Prostate gland (tissue), 2 donors: ENCODE measurements at regions not wholly inside any gene's neighbourhood (a gene's known extent, or its start where the extent isn't known, plus 50 kb on each side); places are given as distances from the start of the nearest gene placed in this dataset.

ENCODE experiments used
- POLR2A ChIP-seq: fragments of 450-650 bp; IDR thresholded peaks from one replicate; pipeline ENCODE4 v1.6.1; 2016; ENCODE audit warnings: antibody characterized with exemption, mild to moderate bottlenecking
- POLR2AphosphoS5 ChIP-seq: sonication (generic); formaldehyde crosslinking; IDR thresholded peaks from one replicate; pipeline ENCODE4 v1.6.1; 2017; ENCODE audit warnings: antibody characterized with exemption
- TF ChIP-seq, protein P1 (sequence below), 4 experiments: fragments of 200-600 bp in 2 of 4; fragments of 450-650 bp in 2 of 4; sonication (generic) in 2 of 4; IDR thresholded peaks; 1 replicate in 3 of 4; 2 replicates in 1 of 4; pipeline ENCODE4 v1.5.1; 2016 to 2019; ENCODE audit warnings: antibody characterized with exemption in 4 of 4, mild to moderate bottlenecking in 2 of 4, moderate library complexity in 2 of 4

DNA sequence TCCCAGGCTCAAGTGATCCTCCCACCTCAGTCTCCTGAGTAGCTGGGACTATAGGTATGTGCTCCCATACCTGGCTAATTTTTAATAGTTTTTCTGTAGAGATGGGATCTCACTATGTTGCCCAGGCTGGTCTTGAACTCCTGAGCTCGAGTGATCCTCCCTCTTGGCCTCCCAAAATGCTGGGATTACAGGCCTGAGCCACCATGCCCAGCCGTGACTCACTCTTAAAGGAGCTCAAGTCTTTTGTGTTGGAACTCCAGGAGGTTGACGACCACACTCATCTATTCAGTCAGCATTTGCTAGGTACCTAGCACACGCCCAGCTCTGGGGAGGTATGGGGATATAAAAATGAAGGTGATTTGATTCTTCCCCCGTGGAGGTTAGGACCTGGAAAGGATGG lies 62.8 kb downstream of the UTRN start:
- TF ChIP-seq POLR2AphosphoS5: no peak
- no peak for TF ChIP-seq POLR2A
- TF ChIP-seq, protein P1, sequence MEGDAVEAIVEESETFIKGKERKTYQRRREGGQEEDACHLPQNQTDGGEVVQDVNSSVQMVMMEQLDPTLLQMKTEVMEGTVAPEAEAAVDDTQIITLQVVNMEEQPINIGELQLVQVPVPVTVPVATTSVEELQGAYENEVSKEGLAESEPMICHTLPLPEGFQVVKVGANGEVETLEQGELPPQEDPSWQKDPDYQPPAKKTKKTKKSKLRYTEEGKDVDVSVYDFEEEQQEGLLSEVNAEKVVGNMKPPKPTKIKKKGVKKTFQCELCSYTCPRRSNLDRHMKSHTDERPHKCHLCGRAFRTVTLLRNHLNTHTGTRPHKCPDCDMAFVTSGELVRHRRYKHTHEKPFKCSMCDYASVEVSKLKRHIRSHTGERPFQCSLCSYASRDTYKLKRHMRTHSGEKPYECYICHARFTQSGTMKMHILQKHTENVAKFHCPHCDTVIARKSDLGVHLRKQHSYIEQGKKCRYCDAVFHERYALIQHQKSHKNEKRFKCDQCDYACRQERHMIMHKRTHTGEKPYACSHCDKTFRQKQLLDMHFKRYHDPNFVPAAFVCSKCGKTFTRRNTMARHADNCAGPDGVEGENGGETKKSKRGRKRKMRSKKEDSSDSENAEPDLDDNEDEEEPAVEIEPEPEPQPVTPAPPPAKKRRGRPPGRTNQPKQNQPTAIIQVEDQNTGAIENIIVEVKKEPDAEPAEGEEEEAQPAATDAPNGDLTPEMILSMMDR (IDR thresholded peaks at IDR 0.05): no peak
